SKM-1 treated with dmso at 0.1 percent for 144 hours (cell line): ENCODE measurements at regions not wholly inside any gene's neighbourhood (a gene's known extent, or its start where the extent isn't known, plus 50 kb on each side); places are given as distances from the start of the nearest gene placed in this dataset.

Source experiments
- DNase-seq: peaks from one replicate; lab custom pipeline; 2025; ENCODE audit not compliant: unreplicated experiment; lab: John Stamatoyannopoulos, UW

GRCh38 chr14:101175731-101176534, 272.4 kb upstream of the RTL1 start:
- no peak for DNase-seq

DNA sequence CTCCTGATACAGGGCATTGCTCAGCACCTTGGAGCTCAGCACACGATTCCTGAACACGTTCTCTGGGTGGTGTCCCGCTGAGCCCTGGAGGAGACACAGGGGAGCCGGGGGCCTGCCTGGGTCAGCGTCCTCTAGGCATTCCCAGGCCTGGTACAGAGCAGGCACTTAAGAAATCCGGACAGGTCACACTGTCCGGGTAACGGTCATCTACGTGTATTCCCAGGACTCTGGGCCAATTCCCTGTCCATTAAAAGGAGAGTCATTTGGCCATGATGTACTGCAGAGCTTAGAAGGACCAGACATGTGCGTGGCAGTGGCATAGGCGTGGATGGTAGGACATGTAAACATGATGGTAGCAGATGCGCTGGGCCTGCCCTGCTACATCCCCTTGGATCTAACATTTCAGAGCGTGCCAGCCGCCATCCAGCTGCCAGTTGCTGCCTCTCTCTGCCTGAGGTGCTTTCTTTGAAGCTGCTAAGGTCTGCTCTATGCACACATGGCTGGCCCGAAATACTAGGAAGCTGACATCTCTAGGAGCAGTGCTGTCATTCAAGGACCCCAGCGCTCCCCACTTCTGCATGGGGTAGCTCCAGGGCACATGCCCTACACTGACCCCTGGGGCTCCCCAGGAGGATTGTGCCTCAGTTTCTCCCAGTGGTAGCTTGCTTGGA, 273.1 kb upstream of the RTL1 start:
- no peak for DNase-seq

GRCh38 chr14:101177301-101177971, 273.9 kb upstream of the RTL1 start:
- DNase-seq, result no peak

DNA sequence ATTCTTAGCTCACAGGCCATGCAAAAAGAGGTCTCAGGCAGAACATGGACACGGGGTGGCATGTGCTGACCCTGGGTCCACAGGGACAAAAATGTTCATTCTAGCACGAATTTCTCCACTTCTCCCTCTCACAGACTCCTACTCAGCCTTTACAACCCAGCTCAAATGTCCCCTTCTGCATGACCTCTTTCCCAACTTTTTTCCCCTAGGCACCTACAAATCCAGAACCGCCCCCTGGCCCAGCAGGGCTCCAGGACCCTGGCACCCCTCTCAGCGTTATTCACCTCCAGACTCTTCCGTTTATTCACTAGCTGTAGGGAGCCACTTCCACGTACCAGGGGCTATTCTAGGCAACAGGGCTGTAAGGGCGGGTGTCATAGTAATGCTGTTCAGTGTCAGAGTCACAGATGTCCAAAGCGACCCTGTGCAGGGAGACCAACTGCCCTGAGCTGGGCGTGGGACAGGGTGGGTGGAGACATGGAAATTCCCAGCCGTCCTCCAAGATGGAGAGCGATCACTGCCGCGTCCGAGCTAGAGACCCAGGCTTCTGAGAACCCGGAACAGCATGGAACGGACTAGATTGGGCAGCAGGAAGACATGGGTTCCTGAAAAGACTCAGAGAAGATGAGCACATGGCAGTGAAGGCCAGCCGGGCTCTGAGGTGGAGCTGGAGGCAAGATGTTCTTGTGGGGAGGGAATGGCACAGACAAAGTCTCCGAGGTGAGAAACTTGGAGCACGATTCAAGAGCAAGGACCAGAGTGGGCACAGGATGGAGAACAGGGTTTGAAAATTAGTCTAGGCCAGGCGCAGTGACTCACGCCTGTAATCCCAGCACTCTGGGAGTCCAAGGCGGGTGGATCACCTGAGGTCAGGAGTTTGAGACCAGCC, 274.9 kb upstream of the RTL1 start:
- DNase-seq, result no peak

DNA sequence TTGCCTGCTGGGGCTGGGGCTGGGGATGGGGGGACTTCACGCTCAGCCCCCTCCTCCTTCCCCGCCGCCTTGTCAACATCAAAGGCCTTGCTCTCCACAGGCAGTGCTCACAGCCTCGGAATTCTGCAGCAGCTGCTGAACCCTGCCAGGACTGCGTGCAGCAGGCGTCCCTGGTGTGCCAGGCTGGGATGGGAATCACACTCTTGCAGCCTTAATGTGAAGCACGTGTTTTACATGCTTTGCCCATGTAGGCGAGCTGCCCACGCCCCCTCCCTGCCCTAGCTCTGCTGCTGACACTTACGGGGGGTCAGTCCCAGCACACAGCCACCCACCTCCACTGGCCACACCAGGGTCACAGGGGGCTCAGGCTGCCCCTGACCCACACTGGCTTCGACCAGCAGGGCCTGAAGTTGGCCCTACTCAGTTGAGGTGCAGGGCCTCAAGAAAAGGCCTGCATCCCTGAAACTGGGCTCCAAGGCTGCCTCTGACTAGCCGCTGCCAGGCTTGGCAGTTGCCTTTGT, 276.2 kb upstream of the RTL1 start:
- DNase-seq, result no peak

DNA sequence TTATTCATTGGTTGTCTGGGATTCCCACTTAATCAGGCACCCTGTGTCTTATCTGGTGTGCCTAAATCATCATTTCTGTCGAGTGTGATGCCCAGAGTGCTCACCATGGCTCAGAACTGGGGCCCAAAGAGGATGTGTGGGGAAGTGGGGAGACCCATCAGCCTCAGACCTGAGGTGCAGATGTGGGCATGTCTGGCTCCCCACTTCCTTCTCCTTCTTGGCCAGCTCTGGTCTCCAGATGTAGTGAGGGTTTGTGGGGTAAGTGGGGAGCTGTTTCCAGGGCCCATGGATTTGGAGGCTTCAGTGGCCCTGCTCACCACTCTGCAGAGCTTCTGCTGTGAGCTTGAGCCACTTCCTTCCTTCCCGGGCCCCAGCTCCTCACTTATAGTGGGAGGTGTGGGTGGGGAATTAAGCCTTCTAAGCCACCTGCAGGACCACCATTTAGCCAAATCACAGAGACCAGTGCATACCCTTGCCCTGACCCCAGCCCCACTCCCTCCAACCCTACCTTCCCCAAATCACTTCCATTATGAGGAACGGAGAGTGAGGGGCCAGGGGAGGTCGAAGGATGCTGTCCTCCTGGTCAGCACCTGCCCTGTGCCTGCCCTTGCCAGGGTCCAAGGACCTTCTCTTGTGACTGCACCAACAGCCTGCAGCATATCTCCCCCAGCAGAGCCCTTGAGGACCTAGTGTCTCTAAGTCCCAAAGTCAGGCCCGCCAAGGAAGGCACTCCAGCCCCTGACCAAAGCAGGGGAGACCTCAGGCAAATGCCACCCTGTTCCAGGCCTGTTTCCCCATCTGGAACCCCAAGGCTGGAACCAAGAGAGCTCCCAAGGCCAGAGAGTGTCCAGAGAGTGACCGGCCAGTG, 278.2 kb upstream of the RTL1 start:
- DNase-seq, result no peak

DNA sequence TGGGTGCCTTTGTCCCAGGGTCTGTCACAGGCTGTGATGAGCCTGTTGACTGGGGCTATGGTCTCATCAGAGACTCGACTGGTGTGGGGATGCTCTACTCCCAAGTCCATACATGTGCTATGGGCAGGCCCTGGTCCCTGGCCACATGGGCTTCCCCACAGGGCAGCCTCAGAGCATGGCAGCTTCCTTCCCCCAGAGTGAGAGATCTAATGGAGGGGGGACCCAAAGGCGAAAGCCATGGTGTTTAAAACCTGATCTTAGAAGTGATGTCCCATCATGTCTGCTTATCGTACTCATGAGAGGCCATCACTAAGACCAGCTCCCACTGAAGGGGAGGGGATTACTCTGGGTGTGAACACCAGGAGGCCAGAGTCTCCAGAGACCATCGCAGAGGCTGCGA, 279.0 kb upstream of the RTL1 start:
- DNase-seq, result no peak

DNA sequence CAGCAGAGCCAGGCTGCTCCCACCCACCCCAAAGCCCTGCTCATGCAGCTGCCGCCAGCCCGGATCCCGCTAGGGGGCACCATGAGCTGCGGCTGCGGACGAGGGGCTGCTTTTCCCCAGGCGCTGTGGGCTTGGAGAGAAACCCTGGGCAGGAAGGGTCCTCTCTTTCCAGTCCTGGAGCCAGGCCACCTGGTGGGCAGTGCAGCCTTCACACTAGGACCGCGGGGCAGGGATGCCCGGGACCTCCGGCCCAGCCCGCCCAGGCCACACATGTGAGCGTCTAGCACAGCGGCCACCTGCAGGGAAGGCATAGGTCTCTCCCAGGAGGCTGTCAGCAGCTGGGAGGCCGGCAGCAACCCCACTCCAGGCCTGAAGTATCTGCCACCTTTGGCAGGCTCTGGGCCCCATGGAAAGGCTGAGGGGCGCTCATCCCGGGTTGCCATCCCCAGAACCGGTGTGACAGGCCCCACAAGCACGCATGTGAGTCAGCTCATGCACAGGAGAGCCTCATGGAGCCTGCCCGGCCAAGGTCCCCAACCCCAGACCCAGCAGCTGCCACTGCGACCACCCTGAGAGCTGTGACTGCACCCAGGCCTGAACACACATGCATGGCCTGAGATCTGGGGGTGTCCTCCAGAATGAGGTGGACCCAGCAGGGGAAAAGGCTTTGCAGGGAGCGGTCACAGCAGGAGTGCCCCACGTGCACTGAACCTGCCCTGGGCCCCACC, 280.0 kb upstream of the RTL1 start:
- DNase-seq, result no peak

GRCh38 chr14:101184104-101184455, 280.6 kb upstream of the RTL1 start:
- no peak for DNase-seq

GRCh38 chr14:101184572-101184971, 281.1 kb upstream of the RTL1 start:
- DNase-seq, result no peak

DNA sequence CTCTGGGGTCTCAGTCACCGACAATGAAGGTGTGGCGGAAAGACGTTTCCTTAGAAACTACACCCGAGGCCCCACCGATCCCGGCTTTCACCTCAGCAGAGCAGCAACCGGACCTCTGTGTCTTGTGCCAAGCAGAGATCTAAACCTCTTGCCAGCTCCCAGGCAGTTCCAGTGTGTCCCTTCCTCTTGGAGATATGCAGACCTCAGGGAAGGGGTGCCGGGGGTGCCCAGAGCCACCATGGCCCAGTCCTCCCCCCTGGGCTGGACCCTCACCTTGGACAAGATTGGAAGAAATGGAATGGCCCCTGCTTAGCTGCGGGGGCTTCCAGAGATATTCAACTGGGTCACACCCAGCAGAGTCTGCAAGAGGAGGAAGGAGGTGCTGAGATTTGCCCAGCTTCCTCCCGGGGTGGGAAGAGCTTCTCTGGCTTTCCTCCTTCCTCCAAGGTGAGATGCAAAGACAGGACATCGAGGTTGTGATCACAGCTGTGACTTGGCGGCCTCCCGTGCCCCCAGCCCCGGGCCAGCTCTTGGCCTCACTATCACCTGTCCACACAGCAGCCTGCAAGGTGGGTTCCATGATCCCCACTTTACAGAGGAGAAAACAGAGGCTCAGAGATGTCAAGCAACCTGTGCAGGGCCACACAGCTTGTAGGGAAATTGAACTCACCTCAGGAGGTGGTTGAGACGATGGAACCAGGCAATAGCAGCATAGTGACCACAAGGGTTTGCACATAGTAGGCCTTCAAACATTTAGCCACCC, 281.7 kb upstream of the RTL1 start:
- no peak for DNase-seq

DNA sequence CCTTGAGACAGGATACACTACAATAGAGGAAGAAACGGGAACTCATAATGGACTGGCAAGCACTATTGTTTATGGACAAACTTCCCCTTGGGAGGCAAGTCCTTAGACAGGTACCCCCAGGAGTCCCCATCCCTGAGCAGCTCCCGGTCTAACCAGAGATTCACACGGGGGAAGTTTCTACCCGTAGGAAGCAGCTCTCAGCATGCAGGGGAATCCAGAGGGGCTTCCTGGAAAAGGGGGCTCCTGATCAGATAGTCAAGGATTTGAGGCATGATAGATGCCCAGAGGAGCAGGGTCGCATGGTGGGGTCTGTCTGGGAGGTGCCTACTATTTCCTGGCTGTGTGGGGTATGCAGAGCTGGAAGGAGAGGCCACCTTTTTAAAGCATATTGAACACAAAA, 282.4 kb upstream of the RTL1 start:
- no peak for DNase-seq

DNA sequence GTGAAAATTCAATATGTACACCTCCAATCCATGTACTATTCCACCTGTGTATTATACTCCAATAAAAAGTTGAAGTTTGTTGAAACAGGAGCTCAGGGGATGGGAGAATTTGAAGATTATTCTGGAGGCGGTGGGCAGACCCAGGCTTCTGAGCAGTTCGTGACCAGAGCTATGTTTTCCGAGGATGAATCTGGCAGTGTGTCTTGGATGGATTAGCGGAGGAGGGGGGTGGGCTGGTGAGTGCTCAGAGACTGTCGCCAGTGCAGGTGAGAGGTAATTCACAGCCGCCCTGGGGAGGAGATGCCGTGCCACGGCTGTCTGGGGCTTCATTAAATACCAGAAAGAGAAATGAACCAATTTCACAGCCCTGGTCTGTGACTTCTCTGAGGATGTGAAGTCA, 283.0 kb upstream of the RTL1 start:
- DNase-seq, result no peak

DNA sequence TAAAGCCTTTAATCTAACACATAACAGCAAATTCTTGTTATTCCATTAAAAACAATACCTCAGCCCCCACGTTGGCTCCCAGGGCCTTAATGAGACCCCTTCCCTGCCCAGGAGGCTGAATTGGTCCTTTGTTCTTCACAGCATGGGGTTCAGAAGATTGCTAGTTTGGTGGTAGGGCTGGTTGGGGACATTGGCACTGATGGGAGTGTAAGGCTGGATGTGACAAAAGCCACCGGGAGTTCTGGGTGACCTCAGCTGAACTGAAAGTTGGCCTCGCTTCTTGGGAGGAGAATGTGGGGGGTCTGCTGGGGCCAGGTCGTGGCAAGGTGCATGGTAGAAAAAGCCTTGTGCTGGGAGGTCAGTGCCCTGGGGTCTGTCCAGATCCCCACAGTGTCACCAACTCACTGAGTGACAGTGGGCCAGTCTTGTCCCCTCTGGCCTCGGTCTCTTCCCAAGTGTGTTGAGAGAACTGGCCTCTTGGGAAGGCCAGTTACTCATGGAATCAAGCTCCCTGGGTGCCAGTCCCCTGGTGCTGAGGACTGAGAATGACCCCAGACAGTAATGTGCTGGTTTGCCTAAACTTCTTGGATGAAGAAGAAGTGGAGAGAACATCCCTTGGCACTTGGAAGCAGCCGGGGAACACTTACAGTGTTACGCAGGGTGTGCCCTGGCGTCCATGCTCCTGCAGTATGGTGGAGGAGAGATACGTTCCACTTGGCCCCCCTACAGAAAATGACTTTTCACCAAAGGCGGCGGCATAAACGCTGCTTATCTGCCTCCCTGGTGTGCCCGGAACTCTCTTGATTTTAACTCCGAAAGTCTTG, 283.7 kb upstream of the RTL1 start:
- DNase-seq, result no peak

GRCh38 chr14:101187816-101188570, 284.5 kb upstream of the RTL1 start:
- no peak for DNase-seq

DNA sequence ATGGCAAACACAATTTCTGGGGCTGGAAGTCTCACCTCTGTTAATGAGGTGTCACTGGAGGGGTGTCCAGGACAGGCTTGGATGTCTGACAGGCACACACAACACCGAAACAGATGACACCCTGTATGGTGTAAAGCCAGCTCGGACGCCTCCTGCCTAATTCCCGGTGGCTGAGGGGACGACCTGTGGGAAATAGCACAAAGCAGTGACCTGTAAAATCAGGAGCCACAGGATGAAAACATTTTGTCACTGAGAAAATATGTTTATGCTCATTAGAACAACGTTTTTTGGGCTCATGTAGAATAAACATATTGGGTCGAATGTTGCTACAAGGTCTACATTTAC, 285.0 kb upstream of the RTL1 start:
- no peak for DNase-seq

DNA sequence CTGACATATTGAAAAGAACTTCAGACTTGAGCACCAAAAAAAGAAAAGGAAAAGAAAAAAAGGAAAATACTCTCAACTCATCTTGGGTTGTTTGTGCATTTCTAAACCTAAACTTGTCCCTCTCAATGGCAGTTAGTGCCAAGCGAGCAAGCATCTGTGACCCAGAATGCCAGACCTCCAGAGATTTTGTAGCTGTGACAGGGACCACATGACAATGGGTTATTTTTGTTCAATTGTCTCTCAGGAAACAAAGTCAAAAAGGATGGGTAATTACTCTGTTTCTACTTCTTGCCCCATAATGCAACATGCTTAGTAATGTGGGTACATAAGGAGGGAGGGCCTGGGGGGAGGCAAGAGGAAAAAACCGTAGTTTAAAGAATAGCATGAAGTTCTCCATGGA, 285.7 kb upstream of the RTL1 start:
- DNase-seq, result no peak
